Activated CD4-positive, alpha-beta T cell treated with anti-CD3 and anti-CD28 coated beads for 36 hours (primary cell): ENCODE measurements at regions not wholly inside any gene's neighbourhood (a gene's known extent, or its start where the extent isn't known, plus 50 kb on each side); places are given as distances from the start of the nearest gene placed in this dataset.

Experiments used
- ATAC-seq: fragments of 200-7000 bp; cut with Tn5 transposase; one replicate; pipeline ENCODE4 v1.10.0; 2021; ENCODE audit warnings: mild to moderate bottlenecking, moderate library complexity
- CTCF ChIA-PET: fragments of 350-600 bp; sonication (Branson Sonifier 250); formaldehyde crosslinking; loops from one replicate; lab custom pipeline; 2021; ENCODE audit warnings: antibody characterized with exemption; lab: Charles Lee
- POLR2A ChIA-PET: fragments of 350-600 bp; sonication (Branson Sonifier 250); formaldehyde crosslinking; loops from one replicate; lab custom pipeline; 2021; ENCODE audit warnings: antibody characterized with exemption, inconsistent platforms; lab: Charles Lee
- DNase-seq: peaks from one replicate; pipeline ENCODE4 v3.0.0-alpha.2; 2020
- H3K27ac Mint-ChIP-seq: one replicate; pipeline ENCODE4 v1.8.0; 2021; ENCODE audit warnings: mixed read lengths
- H3K27me3 Mint-ChIP-seq: one replicate; pipeline ENCODE4 v1.8.0; 2021; ENCODE audit warnings: mixed read lengths
- H3K36me3 Mint-ChIP-seq: one replicate; pipeline ENCODE4 v1.8.0; 2021; ENCODE audit warnings: low read depth, mixed read lengths
- H3K4me1 Mint-ChIP-seq: one replicate; pipeline ENCODE4 v1.8.0; 2021; ENCODE audit warnings: mixed read lengths
- H3K4me3 Mint-ChIP-seq: one replicate; pipeline ENCODE4 v1.8.0; 2021; ENCODE audit warnings: mild to moderate bottlenecking, moderate library complexity, mixed read lengths
- H3K9me3 Mint-ChIP-seq: one replicate; pipeline ENCODE4 v1.8.0; 2021; ENCODE audit warnings: low read depth, mixed read lengths
- intact Hi-C, 2 experiments: fragments of 100-400 bp; cut with DNase I in 1 of 2; cut with micrococcal nuclease in 1 of 2; formaldehyde crosslinking; loops; one replicate each; pipeline versions ENCODE4 v1.14.2 to v1.15.1; 2022 to 2024; cut with DNase I, micrococcal nuclease

- peaks cover 3% of the 10 kb centered on the region for H3K4me1 Mint-ChIP-seq
- peaks cover 15% of the 10 kb centered on the region for H3K9me3 Mint-ChIP-seq
- ATAC-seq (peak; percentile 77), DNase-seq (peak; percentile 7)
- CTCF ChIA-PET: no interaction called here
- POLR2A ChIA-PET: no interaction called here
- intact Hi-C loops: no loop called here
- peaks cover 1% of the 10 kb centered on the region for H3K36me3 Mint-ChIP-seq
- no peak overlapping the region for H3K4me3 Mint-ChIP-seq
- no peak overlapping the region for H3K27ac Mint-ChIP-seq
- H3K27me3 Mint-ChIP-seq: no peaks in the 10 kb centered on the region
Measured at GRCh38 chrY:17044272-17044671, 835.7 kb downstream of the CDY2B start.

DNA sequence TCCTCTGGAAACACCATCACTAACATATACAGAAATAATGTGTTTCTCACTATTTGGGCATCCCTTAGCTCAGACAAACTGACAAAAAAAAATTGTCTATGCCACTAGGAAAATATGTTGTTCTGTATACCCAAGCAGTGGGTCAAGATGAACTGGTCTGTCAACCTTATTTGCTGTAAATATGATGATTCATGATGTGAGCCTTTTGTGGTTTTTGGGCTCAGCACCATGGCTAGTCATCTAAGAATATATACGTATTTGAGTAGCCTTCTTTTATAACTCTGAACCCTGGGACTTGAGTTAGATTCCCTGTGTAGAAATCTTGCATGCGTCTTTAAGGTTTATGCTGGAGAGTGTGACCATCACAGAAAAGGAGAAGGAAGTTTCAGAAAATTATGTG, 841.6 kb downstream of the CDY2B start:
- DNase-seq (no peak), ATAC-seq (no peak)
- no peak overlapping the region for H3K4me3 Mint-ChIP-seq
- ChIA-PET POLR2A (no interaction called here), CTCF (no interaction called here)
- H3K27ac Mint-ChIP-seq: no peak overlapping the region
- H3K27me3 Mint-ChIP-seq: no peaks in the 10 kb centered on the region
- H3K36me3 Mint-ChIP-seq: peaks cover 1% of the 10 kb centered on the region
- peaks cover 17% of the 10 kb centered on the region for H3K9me3 Mint-ChIP-seq
- peaks cover 3% of the 10 kb centered on the region for H3K4me1 Mint-ChIP-seq
- intact Hi-C loops: no loop called here

GRCh38 chrY:17018126-17018525, 861.9 kb downstream of the CDY2B start:
- POLR2A ChIA-PET: no interaction called here
- intact Hi-C loops: no loop called here
- CTCF ChIA-PET: interaction anchor here (0.7 kb wide), 1 partner anchor 88 kb away, joined by 3 read pairs; no protein-coding TSS in a partner anchor
- no peak overlapping the region for H3K27ac Mint-ChIP-seq
- no peak overlapping the region for H3K4me3 Mint-ChIP-seq
- ATAC-seq: no peak
- H3K9me3 Mint-ChIP-seq: no peaks in the 10 kb centered on the region
- DNase-seq: no peak
- no peaks in the 10 kb centered on the region for H3K27me3 Mint-ChIP-seq
- no peaks in the 10 kb centered on the region for H3K4me1 Mint-ChIP-seq
- no peaks in the 10 kb centered on the region for H3K36me3 Mint-ChIP-seq

DNA sequence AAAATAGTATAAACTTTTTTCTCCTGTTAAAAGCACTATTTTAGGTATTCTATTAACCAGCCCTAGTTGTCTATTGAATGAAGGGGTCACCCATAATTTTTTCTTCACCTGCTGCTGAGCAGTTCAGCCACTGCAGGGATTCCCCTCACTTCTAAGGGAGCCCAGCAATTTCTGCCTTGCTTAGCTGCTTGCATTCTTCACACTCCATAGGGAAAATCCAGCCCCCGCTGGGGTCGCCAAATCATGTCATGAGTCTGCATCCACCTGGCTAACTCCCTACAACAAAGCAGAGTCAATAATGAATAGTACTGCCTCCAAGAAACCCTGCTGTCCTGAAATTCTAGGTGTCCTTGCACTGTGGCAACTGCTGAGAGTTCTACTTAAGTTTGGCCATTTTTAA, 886.5 kb downstream of the CDY2B start:
- no peak for DNase-seq
- H3K4me1 Mint-ChIP-seq: no peaks in the 10 kb centered on the region
- intact Hi-C loops: loop anchor here in 1 of 2 experiments (10.0 kb wide), 1 partner anchor 59 kb away; no protein-coding TSS in a partner anchor
- CTCF ChIA-PET: no interaction called here
- peaks cover 3% of the 10 kb centered on the region for H3K9me3 Mint-ChIP-seq
- POLR2A ChIA-PET: no interaction called here
- no peak overlapping the region for H3K4me3 Mint-ChIP-seq
- ATAC-seq: no peak
- no peaks in the 10 kb centered on the region for H3K36me3 Mint-ChIP-seq
- no peaks in the 10 kb centered on the region for H3K27me3 Mint-ChIP-seq
- no peak overlapping the region for H3K27ac Mint-ChIP-seq

DNA sequence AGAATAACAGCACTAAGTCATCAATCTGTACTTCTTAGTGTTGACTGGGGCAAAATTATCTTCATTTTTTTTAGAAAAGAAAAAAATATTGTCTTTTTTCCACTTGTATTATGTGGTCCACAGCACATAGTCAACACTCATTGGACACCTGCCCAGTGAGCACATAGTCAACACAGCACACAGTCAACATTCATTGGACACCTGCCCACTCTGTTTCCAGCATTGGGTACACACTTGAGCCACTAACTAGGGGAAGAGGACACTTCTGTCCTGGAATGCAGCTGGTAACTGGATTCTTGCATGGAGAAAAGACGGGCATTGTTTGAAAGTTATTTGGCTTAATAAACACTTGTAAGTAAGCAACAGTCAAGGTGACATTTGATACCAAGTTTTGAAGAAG, 898.2 kb downstream of the CDY2B start:
- peaks cover 14% of the 10 kb centered on the region for H3K9me3 Mint-ChIP-seq
- CTCF ChIA-PET: no interaction called here
- H3K27me3 Mint-ChIP-seq: no peaks in the 10 kb centered on the region
- intact Hi-C loops: no loop called here
- H3K36me3 Mint-ChIP-seq: no peaks in the 10 kb centered on the region
- H3K27ac Mint-ChIP-seq: no peak overlapping the region
- ATAC-seq: no peak
- DNase-seq: no peak
- H3K4me3 Mint-ChIP-seq: no peak overlapping the region
- no peaks in the 10 kb centered on the region for H3K4me1 Mint-ChIP-seq
- POLR2A ChIA-PET: no interaction called here

- POLR2A ChIA-PET: no interaction called here
- H3K4me1 Mint-ChIP-seq: no peaks in the 10 kb centered on the region
- no peak for ATAC-seq
- no peak overlapping the region for H3K27ac Mint-ChIP-seq
- CTCF ChIA-PET: no interaction called here
- H3K4me3 Mint-ChIP-seq: no peak overlapping the region
- H3K9me3 Mint-ChIP-seq: peaks cover 1% of the 10 kb centered on the region
- no peaks in the 10 kb centered on the region for H3K27me3 Mint-ChIP-seq
- no peaks in the 10 kb centered on the region for H3K36me3 Mint-ChIP-seq
- intact Hi-C loops: no loop called here
- no peak for DNase-seq
Measured at GRCh38 chrY:16959071-16959470, 920.9 kb downstream of the CDY2B start.

GRCh38 chrY:16947221-16947620, 932.8 kb downstream of the CDY2B start:
- no peaks in the 10 kb centered on the region for H3K4me1 Mint-ChIP-seq
- H3K36me3 Mint-ChIP-seq: no peaks in the 10 kb centered on the region
- ATAC-seq (no peak), DNase-seq (no peak)
- H3K9me3 Mint-ChIP-seq: peaks cover 1% of the 10 kb centered on the region
- no peaks in the 10 kb centered on the region for H3K27me3 Mint-ChIP-seq
- CTCF ChIA-PET: no interaction called here
- no peak overlapping the region for H3K4me3 Mint-ChIP-seq
- POLR2A ChIA-PET: no interaction called here
- H3K27ac Mint-ChIP-seq: no peak overlapping the region
- intact Hi-C loops: no loop called here
